ENCODE measurements at regions not wholly inside any gene's neighbourhood (a gene's known extent, or its start where the extent isn't known, plus 50 kb on each side); places are given as distances from the start of the nearest gene placed in this dataset.

- DNase-seq (no peak), ATAC-seq (no peak)
- no peaks in the 10 kb centered on the region for H3K27me3 ChIP-seq (ENCODE audit: low read length)
- intact Hi-C loops (cut with micrococcal nuclease): no loop called here
- no peak overlapping the region for H3K9ac ChIP-seq (ENCODE audit: low read length)
- no peak overlapping the region for H3K4me3 ChIP-seq (ENCODE audit: low read length)
- H4K20me1 ChIP-seq (ENCODE audit: low read length): no peaks in the 10 kb centered on the region
- no peak overlapping the region for H3K4me2 ChIP-seq (ENCODE audit: low read length)
- H2AFZ ChIP-seq (ENCODE audit: low read length): no peak overlapping the region
- no peaks in the 10 kb centered on the region for H3K79me2 ChIP-seq (ENCODE audit: low read length)
- H3K4me1 ChIP-seq (ENCODE audit: insufficient read depth, low read length): no peaks in the 10 kb centered on the region
- H3K9me3 ChIP-seq (ENCODE audit: low read length): no peaks in the 10 kb centered on the region
- no peak overlapping the region for H3K27ac ChIP-seq (ENCODE audit: low read length)
- H3F3A ChIP-seq (ENCODE audit: low read length, unreplicated experiment): no peaks in the 10 kb centered on the region
- no peaks in the 10 kb centered on the region for H3K36me3 ChIP-seq (ENCODE audit: low read depth, low read length)
- no TSS peak for BruUV-seq (replicated peaks)
- no peak for TF ChIP-seq EZH2phosphoT487 (IDR thresholded peaks at IDR 0.05; ENCODE audit: borderline replicate concordance, low read length)
- TF ChIP-seq EZH2 (IDR thresholded peaks at IDR 0.05; ENCODE audit: low read length, unreplicated experiment): no peak
- TF ChIP-seq CTCF (conservative IDR thresholded peaks at IDR 0.05; ENCODE audit: low read depth, low read length): no peak
- ChIA-PET CTCF (no interaction called here), POLR2A (ENCODE audit: unreplicated experiment) (no interaction called here)
- H3K9me2 ChIP-seq (replicated peaks; ENCODE audit: low read length): no peaks in the 10 kb centered on the region
These were observed 385.6 kb upstream of the ADGRL3 start for GRCh38 chr4:60814549-60814948.

DNA sequence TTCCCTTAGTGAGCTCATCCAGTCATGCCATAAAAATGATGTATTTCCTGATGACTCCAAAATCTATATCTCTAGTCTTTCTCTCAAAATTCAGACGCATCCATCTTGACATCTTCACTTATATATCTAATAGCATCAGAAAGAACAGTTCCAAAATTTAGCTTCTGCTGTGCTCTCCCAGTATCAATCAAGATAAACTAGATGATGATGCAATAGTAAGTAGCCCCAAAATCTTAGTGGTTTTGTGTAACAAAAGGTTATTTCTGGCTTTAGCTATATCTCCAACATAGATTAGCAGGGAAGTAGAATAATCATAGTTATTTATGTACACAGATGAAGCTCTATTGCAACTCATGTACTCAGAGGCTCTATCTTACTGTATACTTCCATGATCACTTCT, 382.5 kb upstream of the ADGRL3 start:
- POLR2A ChIA-PET (ENCODE audit: unreplicated experiment): interaction anchor here (0.6 kb wide), 1 partner anchor 431 kb away, joined by 4 read pairs; no protein-coding TSS in a partner anchor
- BruUV-seq (replicated peaks): no TSS peak
- ATAC-seq (no peak), DNase-seq (no peak)
- Histone ChIP-seq H4K20me1 (ENCODE audit: low read length) (no peaks in the 10 kb centered on the region), H3K36me3 (ENCODE audit: low read depth, low read length) (no peaks in the 10 kb centered on the region), H3K9me3 (ENCODE audit: low read length) (no peaks in the 10 kb centered on the region), H2AFZ (ENCODE audit: low read length) (no peak overlapping the region), H3K9me2 (replicated peaks; ENCODE audit: low read length) (no peaks in the 10 kb centered on the region), H3K9ac (ENCODE audit: low read length) (no peak overlapping the region), H3K79me2 (ENCODE audit: low read length) (no peaks in the 10 kb centered on the region), H3K27me3 (ENCODE audit: low read length) (no peaks in the 10 kb centered on the region), H3K4me3 (ENCODE audit: low read length) (no peak overlapping the region), H3K4me2 (ENCODE audit: low read length) (no peak overlapping the region), H3K4me1 (ENCODE audit: insufficient read depth, low read length) (no peaks in the 10 kb centered on the region), H3K27ac (ENCODE audit: low read length) (no peak overlapping the region), H3F3A (ENCODE audit: low read length, unreplicated experiment) (no peaks in the 10 kb centered on the region)
- CTCF ChIA-PET: no interaction called here
- intact Hi-C loops (cut with micrococcal nuclease): no loop called here
- TF ChIP-seq EZH2 (IDR thresholded peaks at IDR 0.05; ENCODE audit: low read length, unreplicated experiment) (no peak), CTCF (conservative IDR thresholded peaks at IDR 0.05; ENCODE audit: low read depth, low read length) (no peak), EZH2phosphoT487 (IDR thresholded peaks at IDR 0.05; ENCODE audit: borderline replicate concordance, low read length) (no peak)

DNA sequence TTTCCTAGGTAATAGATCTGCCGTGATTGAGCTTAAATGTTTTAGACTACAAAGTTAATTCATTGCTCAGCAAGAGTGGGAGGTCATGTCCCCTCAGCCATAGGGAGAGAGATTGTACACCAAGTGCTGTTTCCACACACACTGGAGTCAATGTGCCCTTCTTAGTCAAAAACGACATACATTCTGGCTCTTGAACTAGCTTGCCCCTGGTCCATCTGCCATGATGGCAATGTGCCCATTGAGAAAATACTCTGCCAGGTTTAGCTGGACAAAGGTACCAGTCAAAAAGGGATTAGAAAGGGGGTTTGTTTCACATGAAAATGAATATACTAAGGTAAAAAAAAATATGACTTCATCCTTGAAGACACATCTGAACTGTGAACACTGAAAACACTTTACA, 377.1 kb upstream of the ADGRL3 start:
- Histone ChIP-seq H3K9me3 (ENCODE audit: low read length) (no peaks in the 10 kb centered on the region), H3K4me2 (ENCODE audit: low read length) (no peak overlapping the region), H3K79me2 (ENCODE audit: low read length) (no peaks in the 10 kb centered on the region), H3K27me3 (ENCODE audit: low read length) (no peaks in the 10 kb centered on the region), H4K20me1 (ENCODE audit: low read length) (no peaks in the 10 kb centered on the region), H3K9me2 (replicated peaks; ENCODE audit: low read length) (no peaks in the 10 kb centered on the region), H3K9ac (ENCODE audit: low read length) (no peak overlapping the region), H3K27ac (ENCODE audit: low read length) (no peak overlapping the region), H3F3A (ENCODE audit: low read length, unreplicated experiment) (no peaks in the 10 kb centered on the region), H3K36me3 (ENCODE audit: low read depth, low read length) (no peaks in the 10 kb centered on the region), H3K4me1 (ENCODE audit: insufficient read depth, low read length) (no peaks in the 10 kb centered on the region), H3K4me3 (ENCODE audit: low read length) (no peak overlapping the region), H2AFZ (ENCODE audit: low read length) (no peak overlapping the region)
- DNase-seq (no peak), ATAC-seq (no peak)
- intact Hi-C loops (cut with micrococcal nuclease): no loop called here
- ChIA-PET CTCF (no interaction called here), POLR2A (ENCODE audit: unreplicated experiment) (no interaction called here)
- no TSS peak for BruUV-seq (replicated peaks)
- TF ChIP-seq EZH2 (IDR thresholded peaks at IDR 0.05; ENCODE audit: low read length, unreplicated experiment) (no peak), CTCF (conservative IDR thresholded peaks at IDR 0.05; ENCODE audit: low read depth, low read length) (no peak), EZH2phosphoT487 (IDR thresholded peaks at IDR 0.05; ENCODE audit: borderline replicate concordance, low read length) (no peak)

All from PC-3 (cell line).